IMR-90 (cell line): ENCODE measurements at regions not wholly inside any gene's neighbourhood (a gene's known extent, or its start where the extent isn't known, plus 50 kb on each side); places are given as distances from the start of the nearest gene placed in this dataset.

Experiments used
- ATAC-seq: fragments of 200-7000 bp; cut with Tn5 transposase; 2 replicates; pipeline ENCODE4 v1.9.1; 2020; ENCODE audit warnings: low read depth, mild to moderate bottlenecking, moderate library complexity
- BruUV-seq: library from RNA; stranded (reverse); fragments of 400-500 nt; replicated peaks from 2 replicates; lab custom pipeline; 2021; lab: Mats Ljungman, UMichigan
- CTCF ChIA-PET: fragments of 300-600 bp; formaldehyde crosslinking; extraction: SDS; loops from one replicate; lab custom pipeline; 2021; ENCODE audit warnings: antibody characterized with exemption; lab: Yijun Ruan, JAX
- POLR2A ChIA-PET: fragments of 300-600 bp; sonication (Branson Sonifier 250); formaldehyde crosslinking; loops from one replicate; lab custom pipeline; 2022; ENCODE audit warnings: antibody characterized with exemption; ENCODE audit not compliant: unreplicated experiment; lab: Charles Lee
- DNase-seq: peaks from one replicate; pipeline ENCODE4 v3.0.0; 2013
- H2AFZ ChIP-seq: replicated peaks from 2 replicates; pipeline ENCODE3; 2013; ENCODE audit warnings: low read length, mild to moderate bottlenecking; ENCODE audit not compliant: poor library complexity
- H2AK5ac ChIP-seq: 2 replicates; pipeline ENCODE4 v1.6.1; 2013; ENCODE audit warnings: low read depth, low read length, inconsistent platforms
- H2AK9ac ChIP-seq: replicated peaks from 2 replicates; pipeline ENCODE3; 2013; ENCODE audit warnings: mild to moderate bottlenecking, low read depth, low read length, moderate library complexity; ENCODE audit not compliant: poor library complexity
- H2BK120ac ChIP-seq: 2 replicates; pipeline ENCODE4 v1.6.1; 2013; ENCODE audit warnings: low read depth, low read length, inconsistent platforms
- H2BK15ac ChIP-seq: 3 replicates; pipeline ENCODE4 v1.6.1; 2013; ENCODE audit warnings: low read depth, low read length, inconsistent platforms
- H2BK20ac ChIP-seq: 2 replicates; pipeline ENCODE4 v1.6.1; 2013; ENCODE audit warnings: low read depth, mild to moderate bottlenecking, inconsistent platforms, low read length, moderate library complexity
- H2BK5ac ChIP-seq: 2 replicates; pipeline ENCODE4 v1.6.1; 2013; ENCODE audit warnings: mild to moderate bottlenecking, low read depth, low read length, inconsistent platforms; ENCODE audit not compliant: poor library complexity, severe bottlenecking
- H3K14ac ChIP-seq: replicated peaks from 2 replicates; pipeline ENCODE4 v1.6.1; 2013; ENCODE audit warnings: low read depth, low read length, inconsistent platforms
- H3K18ac ChIP-seq: 2 replicates; pipeline ENCODE4 v1.6.1; 2013; ENCODE audit warnings: low read depth, low read length, control low read depth
- H3K23ac ChIP-seq: 2 replicates; pipeline ENCODE4 v1.6.1; 2013; ENCODE audit warnings: low read depth, low read length, inconsistent platforms
- H3K27ac ChIP-seq: 2 replicates; pipeline ENCODE4 v1.5.1; 2013; ENCODE audit warnings: mild to moderate bottlenecking, control low read depth, low read length; ENCODE audit not compliant: insufficient read depth
- H3K27me3 ChIP-seq: 2 replicates; pipeline ENCODE4 v1.6.1; 2013; ENCODE audit warnings: low read length; ENCODE audit not compliant: control insufficient read depth, insufficient read depth
- H3K36me3 ChIP-seq: 2 replicates; pipeline ENCODE4 v1.6.1; 2013; ENCODE audit warnings: low read length, mixed read lengths; ENCODE audit not compliant: control insufficient read depth, insufficient read depth
- H3K4ac ChIP-seq: 2 replicates; pipeline ENCODE4 v1.6.1; 2013; ENCODE audit warnings: low read depth, low read length, inconsistent platforms
- H3K4me1 ChIP-seq: 2 replicates; pipeline ENCODE4 v1.6.1; 2013; ENCODE audit warnings: low read length, mixed read lengths; ENCODE audit not compliant: control insufficient read depth, insufficient read depth
- H3K4me2 ChIP-seq: 2 replicates; pipeline ENCODE4 v1.6.1; 2013; ENCODE audit warnings: low read depth, mild to moderate bottlenecking, control low read depth, low read length, moderate library complexity
- H3K4me3 ChIP-seq: 2 replicates; pipeline ENCODE4 v1.5.1; 2013; ENCODE audit warnings: low read depth, mild to moderate bottlenecking, control low read depth, low read length, moderate library complexity; ENCODE audit not compliant: insufficient read depth
- H3K56ac ChIP-seq: 2 replicates; pipeline ENCODE4 v1.6.1; 2013; ENCODE audit warnings: low read length, inconsistent platforms; ENCODE audit not compliant: insufficient read depth; ENCODE audit errors: extremely low read depth
- H3K79me1 ChIP-seq, 2 experiments: 2 replicates each; pipeline ENCODE4 v1.6.1; 2013; ENCODE audit warnings: low read length in 2 of 2, inconsistent platforms in 1 of 2, low read depth in 1 of 2
- H3K9ac ChIP-seq: 2 replicates; pipeline ENCODE4 v1.6.1; 2013; ENCODE audit warnings: low read depth, low read length, control low read depth
- H3K9me1 ChIP-seq: 2 replicates; pipeline ENCODE4 v1.6.1; 2013; ENCODE audit warnings: low read length, inconsistent platforms; ENCODE audit not compliant: insufficient read depth
- H3K9me3 ChIP-seq: 2 replicates; pipeline ENCODE4 v1.6.1; 2013; ENCODE audit warnings: low read length; ENCODE audit not compliant: control insufficient read depth, insufficient read depth
- H4K20me1 ChIP-seq: 2 replicates; pipeline ENCODE4 v1.6.1; 2013; ENCODE audit warnings: low read length, inconsistent platforms; ENCODE audit not compliant: insufficient read depth
- H4K5ac ChIP-seq: 2 replicates; pipeline ENCODE4 v1.6.1; 2013; ENCODE audit warnings: mild to moderate bottlenecking, low read depth, low read length, control low read depth
- H4K8ac ChIP-seq, 2 experiments: 2 replicates each; pipeline ENCODE4 v1.6.1; 2013; ENCODE audit warnings: low read depth in 2 of 2, low read length in 2 of 2, control low read depth in 1 of 2, inconsistent platforms in 1 of 2
- H4K91ac ChIP-seq: 2 replicates; pipeline ENCODE4 v1.6.1; 2013; ENCODE audit warnings: low read depth, low read length, inconsistent platforms; ENCODE audit not compliant: insufficient read depth
- BHLHE40 ChIP-seq: fragments of 150-350 bp; IDR thresholded peaks from 2 replicates; pipeline ENCODE4 v1.6.1; 2016; ENCODE audit warnings: mild to moderate bottlenecking, low read depth, low read length
- NFE2L2 ChIP-seq: fragments of 150-350 bp; IDR thresholded peaks from 2 replicates; pipeline ENCODE4 v1.6.1; 2016; ENCODE audit warnings: low read depth, mild to moderate bottlenecking, low read length
- WGBS, 2 experiments: methylation state at CpG; one replicate each; pipeline versions ENCODE4 v1.1.5 to v1.1.7; 2013; ENCODE audit warnings: missing lambda C conversion rate in 2 of 2; ENCODE audit not compliant: insufficient read length in 1 of 2; ENCODE audit errors: extremely low coverage in 2 of 2; 5-methylcytosine and 5-hydroxymethylcytosine counted together
- dilution Hi-C: fragments of 300-500 bp; cut with HindIII; formaldehyde crosslinking; loops from one replicate; pipeline ENCODE4 v1.14.3; 2018; ENCODE audit warnings: low sequenced_read_pairs; ENCODE audit not compliant: unreplicated experiment
- in situ Hi-C: fragments of 300-500 bp; cut with MboI; formaldehyde crosslinking; loops from 3 replicates; pipeline ENCODE4 v1.14.3; 2019; ENCODE audit warnings: low sequenced_read_pairs, inconsistent platforms, mixed read lengths
- intact Hi-C: fragments of 100-400 bp; cut with micrococcal nuclease; formaldehyde crosslinking; loops from 2 replicates; pipeline ENCODE4 v1.10.0; 2022

- TF ChIP-seq BHLHE40 (no peak), NFE2L2 (0 out of 2 replicates have a peak, but pooled peaks have one; percentile 32)
- ATAC-seq (no peak), DNase-seq (no peak)
- no peak overlapping the region for H3K18ac ChIP-seq
- no peak overlapping the region for H3K4me3 ChIP-seq
- BruUV-seq = no TSS peak
- dilution Hi-C loops (no loop called here), intact Hi-C loops (no loop called here), in situ Hi-C loops (no loop called here)
- no peak overlapping the region for H3K4me2 ChIP-seq
- no peak overlapping the region for H3K27ac ChIP-seq
- no peak overlapping the region for H3K9ac ChIP-seq
- H3K56ac ChIP-seq = no peak overlapping the region
- H3K4ac ChIP-seq = no peak overlapping the region
- no peaks in the 10 kb centered on the region for H3K9me1 ChIP-seq
- no peaks in the 10 kb centered on the region for H3K9me3 ChIP-seq
- no peak overlapping the region for H2BK5ac ChIP-seq
- CTCF ChIA-PET = no interaction called here
- H2BK20ac ChIP-seq = no peak overlapping the region
- H3K4me1 ChIP-seq = no peaks in the 10 kb centered on the region
- H2BK120ac ChIP-seq = no peak overlapping the region
- H3K14ac ChIP-seq = no peak overlapping the region
- no peaks in the 10 kb centered on the region for H3K27me3 ChIP-seq
- 100% methylated on average over 1 of the region's 3 CpGs; no CpG with 5 or more reads in 1 of the 2 experiments for WGBS, 2 experiments
- H2BK15ac ChIP-seq = no peak overlapping the region
- H3K36me3 ChIP-seq = no peaks in the 10 kb centered on the region
- H4K20me1 ChIP-seq = no peaks in the 10 kb centered on the region
- H3K79me1 ChIP-seq = no peaks in the 10 kb centered on the region
- H4K8ac ChIP-seq = no peak overlapping the region
- no peak overlapping the region for H3K23ac ChIP-seq
- H2AK5ac ChIP-seq = no peak overlapping the region
- no peak overlapping the region for H4K5ac ChIP-seq
- no peak overlapping the region for H2AK9ac ChIP-seq
- POLR2A ChIA-PET = no interaction called here
- H4K91ac ChIP-seq = no peak overlapping the region
- no peak overlapping the region for H2AFZ ChIP-seq
Measured at GRCh38 chr3:177646749-177647148, 449.5 kb upstream of the TBL1XR1 start.
